Cardiac fibroblast (primary cell): ENCODE measurements at regions not wholly inside any gene's neighbourhood (a gene's known extent, or its start where the extent isn't known, plus 50 kb on each side); places are given as distances from the start of the nearest gene placed in this dataset.
"Not testable (repeated sequence)": the region's sequence is repeated elsewhere in the genome, so short reads cannot be mapped to it uniquely, and the experiment has no call there.

Experiments
- DNase-seq, 2 donors: peaks; one replicate each; pipeline versions ENCODE4 v3.0.0 to v3.0.0-alpha.2; 2010; ENCODE audit warnings: low read depth in 2 of 2
- H3K4me3 ChIP-seq, 2 donors: replicated peaks in 1 of 2; 1 replicate in 1 of 2; 2 replicates in 1 of 2; pipeline ENCODE4 v1.5.1; 2011; ENCODE audit warnings: low read depth in 2 of 2, low read length in 2 of 2, mild to moderate bottlenecking in 2 of 2, moderate library complexity in 1 of 2
- TF ChIP-seq, protein P1 (sequence below): IDR thresholded peaks from one replicate; pipeline ENCODE4 v1.5.1; 2011; ENCODE audit warnings: low read depth, mild to moderate bottlenecking, low read length, inconsistent platforms

DNA sequence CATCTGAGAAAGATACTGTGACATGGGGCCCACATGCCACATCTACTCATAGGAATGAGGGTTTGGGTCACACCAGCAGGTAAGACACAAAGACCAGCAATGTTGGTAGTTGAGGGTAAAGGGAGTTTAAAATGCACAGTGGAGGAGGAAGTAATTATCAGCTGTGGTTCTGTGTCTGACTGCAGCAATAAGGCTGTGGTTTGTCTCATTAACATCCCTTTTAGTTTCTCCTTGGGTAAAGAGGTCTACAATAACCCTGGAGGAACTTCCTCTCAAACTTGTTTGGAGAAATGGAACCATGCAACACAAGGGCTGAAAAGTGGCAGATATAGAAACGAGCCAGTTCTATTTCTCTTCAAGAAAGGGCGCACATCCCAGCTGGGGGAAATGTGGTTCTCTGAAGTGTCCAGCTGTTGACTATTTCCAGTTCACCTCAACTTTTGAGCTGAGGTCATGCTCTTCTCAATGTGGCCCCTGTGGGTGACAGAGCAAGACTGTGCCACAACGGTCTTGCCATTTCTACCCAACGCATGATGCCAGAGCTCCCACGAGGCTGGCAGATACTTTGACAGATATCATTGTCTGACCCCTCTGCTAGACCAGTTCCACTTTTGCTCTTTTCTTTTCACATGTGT, 234.3 kb downstream of the SQOR start:
- DNase-seq: no peak
- TF ChIP-seq, protein P1, sequence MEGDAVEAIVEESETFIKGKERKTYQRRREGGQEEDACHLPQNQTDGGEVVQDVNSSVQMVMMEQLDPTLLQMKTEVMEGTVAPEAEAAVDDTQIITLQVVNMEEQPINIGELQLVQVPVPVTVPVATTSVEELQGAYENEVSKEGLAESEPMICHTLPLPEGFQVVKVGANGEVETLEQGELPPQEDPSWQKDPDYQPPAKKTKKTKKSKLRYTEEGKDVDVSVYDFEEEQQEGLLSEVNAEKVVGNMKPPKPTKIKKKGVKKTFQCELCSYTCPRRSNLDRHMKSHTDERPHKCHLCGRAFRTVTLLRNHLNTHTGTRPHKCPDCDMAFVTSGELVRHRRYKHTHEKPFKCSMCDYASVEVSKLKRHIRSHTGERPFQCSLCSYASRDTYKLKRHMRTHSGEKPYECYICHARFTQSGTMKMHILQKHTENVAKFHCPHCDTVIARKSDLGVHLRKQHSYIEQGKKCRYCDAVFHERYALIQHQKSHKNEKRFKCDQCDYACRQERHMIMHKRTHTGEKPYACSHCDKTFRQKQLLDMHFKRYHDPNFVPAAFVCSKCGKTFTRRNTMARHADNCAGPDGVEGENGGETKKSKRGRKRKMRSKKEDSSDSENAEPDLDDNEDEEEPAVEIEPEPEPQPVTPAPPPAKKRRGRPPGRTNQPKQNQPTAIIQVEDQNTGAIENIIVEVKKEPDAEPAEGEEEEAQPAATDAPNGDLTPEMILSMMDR: no peak
- H3K4me3 ChIP-seq: no peak overlapping the region

DNA sequence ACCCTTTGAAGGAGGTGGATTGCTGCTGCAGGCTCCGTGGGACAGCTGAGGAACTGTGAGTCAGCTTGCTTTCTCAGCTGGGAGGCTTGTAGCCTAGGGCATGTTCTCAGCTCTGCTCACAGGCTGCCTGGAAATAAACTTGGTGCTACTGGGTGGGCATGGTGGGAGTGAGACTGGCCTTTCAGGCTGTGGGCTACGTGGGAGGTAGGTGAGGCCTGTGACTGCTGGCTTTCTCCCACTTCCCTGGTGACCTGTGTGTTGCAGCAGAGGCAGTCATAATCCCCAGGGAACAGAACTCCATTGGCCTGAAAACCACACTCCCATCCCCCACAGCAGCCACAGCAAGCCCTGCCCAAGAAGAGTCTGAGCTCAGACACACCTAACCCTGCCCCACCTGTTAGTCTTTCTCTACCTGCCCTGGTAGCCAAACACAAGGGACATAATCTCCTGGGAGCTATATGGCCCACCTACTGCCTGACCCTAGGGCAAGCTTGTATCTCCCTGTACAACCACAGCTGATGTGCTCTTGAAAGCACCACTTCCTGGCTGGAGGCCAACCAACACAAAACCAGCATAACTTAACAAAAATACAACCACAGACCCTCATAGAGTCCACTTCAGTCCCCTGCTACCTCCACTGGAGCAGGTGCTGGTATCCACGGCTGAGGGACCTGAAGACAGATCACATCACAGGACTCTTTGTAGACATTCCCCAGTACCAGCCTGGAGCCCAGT, 236.5 kb downstream of the SQOR start:
- TF ChIP-seq, protein P1: no peak
- H3K4me3 ChIP-seq: no peak overlapping the region
- DNase-seq: peak in 1 of 2 donors; percentile 9

DNA sequence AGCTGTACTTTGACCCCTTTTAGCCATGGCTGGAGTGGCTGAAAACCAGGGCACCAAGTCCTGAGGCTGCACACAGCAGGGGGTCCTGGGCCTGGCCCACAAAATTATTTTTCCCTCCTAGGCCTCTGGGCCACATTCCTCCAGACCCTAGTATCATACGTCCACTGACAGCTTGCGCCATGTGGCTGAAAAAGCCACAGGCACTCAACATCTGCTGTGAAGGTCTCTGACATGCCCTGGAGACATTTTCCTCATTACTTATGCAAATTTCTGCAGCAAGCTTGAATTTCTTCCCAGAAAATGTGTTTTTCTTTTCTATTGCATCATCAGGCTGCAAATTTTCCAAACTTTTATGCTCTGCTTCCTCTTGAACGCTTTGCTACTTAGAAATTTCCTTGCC, 239.0 kb downstream of the SQOR start:
- no peak for DNase-seq
- H3K4me3 ChIP-seq: no peak overlapping the region
- TF ChIP-seq, protein P1: no peak

DNA sequence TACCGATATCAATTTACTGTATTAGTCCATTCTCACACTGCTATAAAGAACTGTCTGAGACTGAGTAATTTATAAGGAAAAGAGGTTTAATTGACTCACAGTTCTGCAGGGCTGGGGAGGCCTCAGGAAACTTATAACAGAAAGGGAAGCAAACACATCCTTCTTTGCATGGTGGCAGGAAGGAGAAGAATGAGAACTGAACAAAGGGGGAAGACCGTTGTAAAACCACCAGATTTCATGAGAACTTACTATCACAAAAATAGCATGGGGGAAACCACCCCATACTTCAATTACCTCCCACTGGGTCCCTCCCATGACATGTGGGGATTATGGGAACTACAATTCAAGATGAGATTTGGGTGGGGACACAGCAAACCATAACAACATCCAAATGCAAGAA, 239.7 kb downstream of the SQOR start:
- not testable (repeated sequence) for H3K4me3 ChIP-seq, DNase-seq

DNA sequence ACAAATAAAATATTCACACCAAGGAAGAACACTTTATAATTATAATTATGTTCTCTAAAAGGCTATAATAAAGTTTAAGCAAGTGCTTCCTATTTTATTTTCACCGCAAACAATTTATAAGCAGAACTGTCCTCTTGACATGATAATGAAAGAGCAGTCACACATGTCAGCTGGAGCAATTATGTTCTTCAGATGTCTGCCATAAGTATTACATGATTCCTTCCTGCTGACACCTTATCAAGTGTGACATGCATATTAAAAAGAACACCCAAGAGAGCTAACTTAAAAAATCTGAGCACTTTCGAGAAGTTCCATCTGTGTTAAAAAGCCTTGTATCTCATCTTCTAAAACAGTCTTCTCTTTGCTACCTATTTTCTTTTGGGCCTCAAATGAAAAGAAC, 249.5 kb downstream of the SQOR start:
- TF ChIP-seq, protein P1: no peak
- DNase-seq: no peak
- H3K4me3 ChIP-seq: no peak overlapping the region

DNA sequence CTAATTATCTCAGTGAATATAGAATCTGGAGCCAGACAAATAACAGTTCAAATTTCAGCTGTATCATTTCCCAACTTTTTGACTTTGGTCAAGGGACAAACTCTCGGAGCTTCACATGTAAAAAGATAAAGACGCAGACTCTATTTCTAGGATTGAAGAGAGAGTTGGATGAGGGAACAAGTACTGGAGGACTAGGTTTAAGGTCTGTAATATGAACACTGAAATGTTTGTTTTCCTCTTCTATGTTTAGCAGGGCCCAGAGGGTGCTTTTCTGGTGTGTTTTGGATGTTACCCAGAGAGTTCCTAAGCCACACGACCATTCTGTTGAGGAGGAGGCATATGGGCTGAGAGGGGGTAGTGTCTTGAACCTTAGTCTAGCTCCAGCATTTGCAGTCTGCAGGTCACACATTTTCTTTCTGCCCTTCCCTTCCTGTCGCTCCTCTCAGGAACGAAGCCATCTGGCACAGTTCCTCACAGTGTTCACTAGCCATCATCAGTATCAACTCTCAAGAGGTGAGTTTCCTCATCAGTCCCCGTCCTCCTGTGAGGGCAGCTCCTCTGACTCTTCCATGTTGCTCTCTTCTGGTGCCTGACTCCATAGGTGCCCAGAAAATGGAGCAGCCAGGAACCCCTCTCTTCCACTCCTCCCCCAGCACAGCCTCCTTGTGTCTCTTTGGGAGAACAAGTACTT, 250.1 kb downstream of the SQOR start:
- H3K4me3 ChIP-seq: no peak overlapping the region
- TF ChIP-seq, protein P1: no peak
- DNase-seq: no peak

DNA sequence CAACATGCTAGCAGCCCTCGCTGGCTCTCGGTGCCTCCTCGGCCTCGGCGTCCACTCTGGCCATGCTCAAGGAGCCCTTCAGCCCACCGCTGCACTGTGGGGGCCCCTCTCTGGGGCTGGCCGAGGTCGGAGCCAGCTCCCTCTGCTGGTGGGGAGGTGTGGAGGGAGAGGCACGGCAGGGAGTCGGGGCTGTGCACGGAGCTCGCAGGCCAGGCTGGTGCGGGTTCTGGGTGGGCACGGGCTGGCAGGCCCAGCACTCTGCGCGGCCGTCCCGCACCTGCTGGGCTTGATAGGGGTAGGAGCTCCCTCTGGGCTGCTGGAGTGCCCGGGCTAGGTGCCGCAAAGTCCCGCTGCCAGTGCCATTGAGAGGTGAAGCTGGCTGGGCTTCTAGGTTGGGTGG, 251.0 kb downstream of the SQOR start:
- no peak for DNase-seq
- H3K4me3 ChIP-seq: no peak overlapping the region
- TF ChIP-seq, protein P1: no peak
